HK-2 (cell line): ENCODE measurements at regions not wholly inside any gene's neighbourhood (a gene's known extent, or its start where the extent isn't known, plus 50 kb on each side); places are given as distances from the start of the nearest gene placed in this dataset.
"Not testable (repeated sequence)": the region's sequence is repeated elsewhere in the genome, so short reads cannot be mapped to it uniquely, and the experiment has no call there.

ENCODE experiments used
- DNase-seq: peaks from one replicate; pipeline ENCODE4 v3.0.0-alpha.2; 2018; ENCODE audit not compliant: unreplicated experiment

DNA sequence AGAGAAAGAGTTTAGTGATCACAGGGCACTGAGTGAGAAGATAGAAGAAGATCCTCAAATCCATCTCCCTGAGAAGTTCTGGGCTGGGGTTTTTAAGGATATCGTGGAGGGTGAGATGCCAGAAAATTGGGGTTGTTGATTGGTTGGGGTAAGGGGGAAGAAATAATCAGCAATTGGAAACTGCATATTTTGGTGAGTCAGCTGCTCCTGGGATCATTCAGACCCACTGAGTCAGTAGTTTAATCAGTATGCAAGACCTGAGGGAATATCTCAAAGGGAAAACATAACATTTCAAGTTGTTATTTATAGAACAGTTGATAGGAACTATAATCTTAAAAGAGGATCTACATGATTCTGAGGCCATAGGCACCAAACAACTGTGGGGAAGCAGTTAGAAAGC, 183.4 kb downstream of the FCRL5 start:
- DNase-seq, result not testable (repeated sequence)

DNA sequence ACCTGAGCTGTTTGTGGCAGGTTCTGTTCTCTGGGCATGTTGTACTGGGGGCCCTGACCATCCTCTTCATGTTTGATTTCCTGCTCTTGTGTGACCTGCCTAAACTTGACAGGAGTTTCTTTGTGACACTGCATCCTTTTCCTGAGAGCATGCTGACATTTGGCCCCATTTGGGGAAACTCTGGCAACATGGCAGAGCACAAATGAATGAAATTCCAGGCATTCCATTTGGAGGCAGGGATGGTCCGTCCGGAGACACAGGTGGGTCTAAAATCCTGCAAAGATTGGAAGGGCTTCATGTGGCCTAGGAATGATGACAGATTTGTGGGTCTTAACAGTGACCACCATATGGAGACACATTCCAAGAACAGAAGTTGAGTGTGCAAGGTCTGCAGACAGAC, 184.0 kb downstream of the FCRL5 start:
- no peak for DNase-seq

GRCh38 chr1:157367870-157368269, 184.4 kb downstream of the FCRL5 start:
- DNase-seq, result no peak

DNA sequence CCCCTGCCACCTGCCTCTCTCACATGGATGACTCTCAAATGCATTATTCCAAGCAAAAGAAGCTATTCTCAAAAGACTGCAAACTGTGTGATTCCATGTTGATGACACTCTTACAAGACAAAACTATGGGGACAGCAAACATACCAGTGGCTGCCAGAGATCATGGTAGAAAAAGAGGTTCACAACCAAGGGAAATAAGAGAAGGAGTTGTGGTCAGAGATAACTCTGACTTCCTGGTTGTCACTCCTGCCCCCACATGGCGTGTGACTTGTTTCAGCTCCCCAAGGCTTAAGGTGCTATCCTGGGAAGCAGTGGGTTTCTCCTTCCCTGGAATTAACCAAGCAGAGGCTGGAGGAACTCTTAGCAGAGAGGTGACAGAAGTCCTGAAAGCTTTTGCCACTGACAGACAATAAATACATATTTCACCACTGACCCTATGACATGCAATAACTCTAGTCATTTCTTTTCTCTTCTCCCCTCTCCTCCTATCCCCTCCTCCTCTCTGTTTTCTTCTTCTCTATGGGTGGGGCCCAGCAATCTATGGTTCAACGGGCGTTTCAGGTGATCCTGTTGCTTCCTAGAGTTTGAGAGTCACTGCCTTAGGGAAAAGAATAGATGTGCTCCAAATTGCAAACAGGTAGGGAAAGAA, 185.1 kb downstream of the FCRL5 start:
- no peak for DNase-seq

DNA sequence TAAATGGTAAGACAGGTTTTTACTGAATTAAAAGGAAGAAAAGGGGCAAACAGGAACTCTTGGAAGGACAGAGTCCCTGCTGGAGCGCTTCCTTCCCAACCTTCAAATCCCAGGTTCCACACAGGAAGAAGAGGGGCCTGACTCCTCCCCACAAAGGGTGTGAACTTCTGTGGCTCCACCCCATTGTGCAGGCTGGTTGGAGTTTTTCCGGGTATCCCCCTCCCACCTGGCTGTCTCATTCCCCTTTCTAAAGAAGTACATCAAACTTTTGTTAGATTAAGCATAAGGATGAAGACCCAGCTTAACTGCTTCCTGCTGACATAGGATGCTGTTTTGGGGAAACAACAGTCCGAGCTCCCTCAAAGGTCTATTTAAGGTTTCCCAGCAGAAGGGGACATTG, 187.7 kb downstream of the FCRL5 start:
- no peak for DNase-seq

GRCh38 chr1:157363660-157364140, 188.6 kb downstream of the FCRL5 start:
- peak; percentile 13 for DNase-seq

DNA sequence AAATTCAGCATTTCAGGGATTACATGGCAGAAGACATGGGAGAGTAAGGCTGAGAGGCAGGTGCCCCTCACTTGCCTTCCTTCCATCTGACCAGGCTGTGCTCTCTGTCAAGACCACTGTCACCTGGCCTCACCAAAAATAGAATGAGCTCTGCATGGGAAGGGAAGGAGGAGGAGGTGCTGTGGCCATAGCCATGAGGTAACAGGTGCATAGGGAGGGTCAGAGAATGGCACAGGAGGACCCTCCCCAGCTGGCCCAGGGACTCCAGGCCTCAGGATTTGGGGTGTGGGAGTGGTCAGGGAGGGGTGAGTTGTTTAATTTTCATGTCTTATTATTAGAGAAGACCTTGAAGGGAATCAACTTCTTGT, 192.3 kb downstream of the FCRL5 start:
- DNase-seq, result no peak

- DNase-seq, result no peak
These were observed 192.8 kb downstream of the FCRL5 start for GRCh38 chr1:157359314-157360022.

GRCh38 chr1:157357111-157357510, 195.2 kb downstream of the FCRL5 start:
- no peak for DNase-seq

DNA sequence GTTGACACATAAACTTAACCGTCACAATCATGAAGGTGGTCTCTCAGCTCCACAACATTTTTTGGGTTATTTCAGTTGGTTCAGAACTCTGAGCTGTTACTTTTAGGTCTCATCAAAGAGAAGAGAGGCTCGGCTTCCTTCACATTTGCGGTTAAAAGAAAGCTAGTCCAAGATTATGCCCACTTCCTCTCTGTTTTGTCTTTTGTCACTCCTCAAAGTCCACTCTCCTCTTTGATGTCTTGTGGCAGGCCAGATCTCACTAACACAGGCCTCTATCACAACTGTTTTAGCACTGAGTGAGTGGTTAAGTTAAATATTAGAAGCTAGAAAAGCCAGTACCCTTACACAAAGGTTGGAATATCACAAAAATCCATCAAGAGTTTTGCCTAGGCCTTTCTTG, 195.7 kb downstream of the FCRL5 start:
- DNase-seq, result no peak

- DNase-seq, result no peak
These were observed 198.8 kb downstream of the FCRL5 start for GRCh38 chr1:157353546-157353945.

GRCh38 chr1:157352817-157353408, 199.4 kb downstream of the FCRL5 start:
- DNase-seq, result no peak

DNA sequence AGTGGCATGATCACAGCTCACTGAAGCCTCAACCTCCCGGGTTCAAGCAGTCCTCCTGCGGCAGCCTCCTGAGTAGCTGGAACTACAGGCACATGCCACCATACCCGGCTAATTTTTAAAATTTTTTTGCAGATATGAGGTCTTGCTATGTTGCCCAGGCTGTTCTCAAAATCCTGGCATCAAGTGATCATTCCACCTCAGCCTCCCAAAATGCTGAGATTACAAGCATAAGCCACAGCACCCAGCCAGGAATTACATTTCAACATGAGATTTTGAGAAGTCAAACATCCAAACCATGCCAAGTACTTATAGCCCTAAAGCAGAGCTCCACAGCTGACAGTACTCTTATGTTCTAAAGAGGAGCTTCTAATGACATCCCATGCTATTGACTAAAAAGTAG, 200.1 kb downstream of the FCRL5 start:
- DNase-seq, result no peak

DNA sequence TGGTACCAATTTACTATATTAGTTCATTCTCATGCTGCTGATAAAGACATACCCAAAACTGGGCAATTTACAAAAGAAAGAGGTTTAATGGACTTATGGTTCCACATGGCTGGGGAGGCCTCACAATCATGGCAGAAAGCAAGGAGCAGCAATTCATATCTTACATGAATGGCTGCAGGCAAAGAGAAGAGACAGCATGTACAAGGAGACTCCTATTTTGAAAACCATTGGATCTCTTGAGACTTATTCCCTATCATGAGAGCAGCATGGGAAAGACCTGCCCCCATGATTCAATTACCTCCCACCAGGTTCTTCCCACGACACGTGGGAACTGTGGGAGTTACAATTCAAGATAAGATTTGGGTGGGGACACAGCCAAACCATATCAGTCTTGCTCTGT, 200.5 kb downstream of the FCRL5 start:
- DNase-seq, result not testable (repeated sequence)

GRCh38 chr1:157348538-157349480, 203.5 kb downstream of the FCRL5 start:
- no peak for DNase-seq

- no peak for DNase-seq
These were observed 204.8 kb downstream of the FCRL5 start for GRCh38 chr1:157347506-157347905.

DNA sequence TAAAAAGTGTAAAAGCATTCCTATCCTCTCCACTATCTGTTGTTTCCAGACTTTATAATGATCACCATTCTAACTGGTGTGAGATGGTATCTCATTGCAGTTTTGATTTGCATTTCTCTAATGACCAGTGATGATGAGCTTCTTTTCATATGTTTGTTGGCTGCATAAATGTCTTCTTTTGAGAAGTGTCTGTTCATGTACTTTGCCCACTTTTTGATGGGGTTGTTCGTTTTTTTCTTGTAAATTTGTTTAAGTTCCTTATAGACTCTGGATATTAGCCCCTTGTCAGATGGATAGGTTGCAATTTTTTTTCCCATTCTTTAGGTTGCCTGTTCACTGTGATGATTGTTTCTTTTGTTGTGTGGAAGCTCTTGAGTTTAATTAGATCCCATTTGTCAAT, 199.6 kb upstream of the ETV3 start:
- not testable (repeated sequence) for DNase-seq

DNA sequence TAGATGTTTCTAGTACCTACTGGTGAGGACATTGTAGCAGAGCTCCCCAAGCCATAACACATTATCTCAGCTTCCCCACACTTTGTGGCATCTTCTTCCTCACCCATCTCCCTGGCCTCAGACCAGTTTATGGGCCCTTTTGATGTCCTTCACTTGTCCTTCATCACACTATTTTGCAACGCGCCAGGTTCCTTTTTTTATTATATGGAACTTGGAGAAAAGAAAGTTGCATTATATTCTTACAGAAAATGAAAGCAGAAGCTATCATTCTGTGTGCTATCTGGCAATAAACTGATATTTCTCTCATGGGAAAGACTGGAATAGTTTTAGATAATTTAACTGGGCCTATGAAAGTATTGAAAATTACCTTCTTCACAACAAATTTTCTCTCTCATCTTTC, 196.9 kb upstream of the ETV3 start:
- DNase-seq, result no peak

- no peak for DNase-seq
These were observed 195.8 kb upstream of the ETV3 start for GRCh38 chr1:157334041-157334440.

DNA sequence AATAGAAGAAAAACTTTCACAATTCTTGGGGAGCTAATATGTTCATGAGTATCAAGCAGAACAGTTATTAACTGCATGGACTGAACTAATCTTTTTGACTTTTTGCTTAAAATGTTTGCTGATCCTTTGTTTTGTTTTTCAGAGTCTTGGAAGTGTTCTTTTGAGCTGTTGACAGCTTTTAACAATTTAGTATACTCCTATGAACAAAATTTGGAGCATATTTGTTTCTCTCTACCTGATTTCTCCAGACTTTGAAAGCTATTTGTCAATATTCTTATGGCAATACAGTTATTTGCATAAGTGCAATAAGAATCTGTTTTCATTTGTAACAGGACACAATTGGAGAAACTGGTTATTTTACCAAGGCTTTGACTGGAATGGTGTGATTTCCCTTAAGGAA, 192.0 kb upstream of the ETV3 start:
- not testable (repeated sequence) for DNase-seq

DNA sequence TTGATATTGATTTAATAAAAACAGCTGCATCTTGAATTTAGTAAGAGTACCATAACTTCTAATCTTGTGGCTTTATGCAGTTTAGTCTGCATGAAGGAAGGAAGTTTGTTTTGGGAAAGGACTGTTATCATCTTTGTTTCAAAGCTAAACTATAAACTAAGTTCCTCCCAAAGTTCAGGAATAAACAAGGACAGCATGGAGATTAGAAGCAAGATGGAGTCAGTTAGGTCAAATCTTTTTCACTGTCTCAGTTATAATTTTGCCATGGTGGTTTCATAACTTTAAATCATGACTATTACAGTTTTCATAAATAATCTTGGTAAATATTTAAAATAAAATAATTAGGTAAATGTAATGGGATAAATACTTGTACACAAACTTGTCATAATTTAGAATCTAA, 189.9 kb upstream of the ETV3 start:
- not testable (repeated sequence) for DNase-seq
